ENCODE measurements at regions not wholly inside any gene's neighbourhood (a gene's known extent, or its start where the extent isn't known, plus 50 kb on each side); places are given as distances from the start of the nearest gene placed in this dataset.

DNA sequence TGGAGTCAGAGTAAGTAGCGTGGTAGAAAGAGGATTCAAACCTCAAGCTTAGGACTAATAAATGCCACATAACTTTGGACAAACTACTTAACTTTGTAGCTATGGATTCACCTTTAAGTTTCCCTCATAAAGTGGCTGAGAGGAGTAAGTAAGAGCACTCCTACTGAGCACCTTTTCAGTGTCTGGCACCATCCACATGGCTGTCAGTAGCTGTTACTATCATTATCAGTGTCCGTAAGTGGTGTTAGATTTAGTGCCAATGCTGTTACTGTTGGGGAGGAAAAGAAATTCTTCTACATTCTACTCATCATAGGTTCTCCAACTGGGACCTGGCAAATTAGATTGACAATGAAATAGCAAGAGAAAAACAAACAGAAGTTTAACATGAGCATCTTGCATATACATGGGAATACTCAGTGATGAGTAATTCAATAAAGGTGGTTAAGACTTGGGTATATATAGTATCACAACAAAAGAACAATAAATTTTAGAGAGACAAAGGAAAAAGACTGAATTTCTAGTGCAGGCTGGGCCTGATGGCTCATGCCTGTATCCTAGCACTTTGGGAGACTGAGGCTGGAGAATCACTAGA lies 165.6 kb upstream of the NBEA start (continued):
- no peak for TF ChIP-seq EZH2 (IDR thresholded peaks at IDR 0.05)

DNA sequence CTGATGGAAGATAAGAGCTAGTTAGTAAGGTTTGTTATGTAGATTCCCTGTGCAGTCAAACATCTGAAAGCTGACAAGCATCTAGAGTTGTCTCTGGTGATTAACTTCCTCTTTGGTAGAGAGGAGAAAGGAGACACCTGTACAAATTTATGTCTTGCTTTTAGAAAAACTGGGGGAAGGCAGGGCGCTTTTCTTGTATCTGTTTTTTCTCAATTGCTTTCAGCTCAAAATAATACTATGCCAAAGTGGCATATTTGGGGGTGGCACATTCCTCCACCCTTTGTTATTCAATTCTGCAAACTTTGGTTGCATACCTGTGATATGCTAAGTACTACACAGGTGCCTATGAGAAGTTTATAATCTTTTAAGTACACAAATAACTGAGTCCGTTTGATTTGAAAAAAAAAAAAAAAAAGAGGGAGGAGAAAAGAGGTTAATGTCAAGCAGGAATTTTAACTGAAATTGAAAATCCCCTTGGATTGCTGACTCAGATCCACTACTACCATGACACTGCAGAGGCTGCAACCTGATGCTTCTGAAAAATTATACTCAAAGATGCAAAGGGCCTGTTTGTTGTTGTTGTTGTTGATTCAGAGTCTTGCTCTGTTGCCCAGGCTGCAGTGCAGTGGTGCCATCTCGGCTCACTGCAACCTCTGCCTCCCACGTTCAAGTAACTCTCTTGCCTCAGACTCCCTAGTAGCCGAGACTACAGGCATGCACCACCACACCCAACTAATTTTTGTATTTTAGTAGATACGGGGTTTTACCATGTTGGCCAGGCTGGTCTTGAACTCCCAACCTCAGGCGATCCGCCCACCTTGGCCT lies 164.8 kb upstream of the NBEA start:
- ATAC-seq = no peak

More for the DNA sequence above, 164.8 kb upstream of the NBEA start:
- Histone ChIP-seq H2AFZ (ENCODE audit: low read depth, low read length, poor library complexity, severe bottlenecking) (no peak overlapping the region), H3K27me3 (ENCODE audit: insufficient read depth, low read length) (no peaks in the 10 kb centered on the region), H3K9me3 (ENCODE audit: control insufficient read depth in 1 of 2, insufficient read depth in 1 of 2, low read depth in 1 of 2, low read length in 2 of 2) (no peaks in the 10 kb centered on the region), H3K79me2 (ENCODE audit: insufficient read depth, low read length) (no peaks in the 10 kb centered on the region), H3K9me2 (ENCODE audit: insufficient read depth) (no peaks in the 10 kb centered on the region), H4K20me1 (ENCODE audit: insufficient read depth) (no peaks in the 10 kb centered on the region), H3K4me3 (replicated peaks in 1 of 2; ENCODE audit: low read depth in 1 of 2, low read length in 2 of 2) (no peak overlapping the region), H3K9ac (ENCODE audit: low read length) (no peak overlapping the region), H3K4me1 (ENCODE audit: control insufficient read depth in 1 of 2, insufficient read depth in 2 of 2, low read length in 2 of 2) (no peaks in the 10 kb centered on the region), H3K4me2 (ENCODE audit: low read length) (no peak overlapping the region), H3K36me3 (ENCODE audit: control insufficient read depth in 1 of 2, insufficient read depth in 2 of 2, low read length in 2 of 2) (no peaks in the 10 kb centered on the region), H3K27ac (ENCODE audit: low read depth, low read length) (no peak overlapping the region)
- ChIA-PET POLR2A (no interaction called here), RAD21 (ENCODE audit: low non-redundant PET in 1 of 2, low total read pairs in 2 of 2, uncharacterized antibody in 2 of 2, unreplicated experiment in 2 of 2) (no interaction called here), CTCF (no interaction called here)
- intact Hi-C loops (cut with micrococcal nuclease) = no loop called here
- no peak for DNase-seq (ENCODE audit: low read depth, low spot score)
- no peak for TF ChIP-seq RAD21 (IDR thresholded peaks at IDR 0.05; ENCODE audit: low read depth)
- no peak for TF ChIP-seq FOSL1 (IDR thresholded peaks at IDR 0.05; ENCODE audit: low read depth)
- TF ChIP-seq, protein P1, sequence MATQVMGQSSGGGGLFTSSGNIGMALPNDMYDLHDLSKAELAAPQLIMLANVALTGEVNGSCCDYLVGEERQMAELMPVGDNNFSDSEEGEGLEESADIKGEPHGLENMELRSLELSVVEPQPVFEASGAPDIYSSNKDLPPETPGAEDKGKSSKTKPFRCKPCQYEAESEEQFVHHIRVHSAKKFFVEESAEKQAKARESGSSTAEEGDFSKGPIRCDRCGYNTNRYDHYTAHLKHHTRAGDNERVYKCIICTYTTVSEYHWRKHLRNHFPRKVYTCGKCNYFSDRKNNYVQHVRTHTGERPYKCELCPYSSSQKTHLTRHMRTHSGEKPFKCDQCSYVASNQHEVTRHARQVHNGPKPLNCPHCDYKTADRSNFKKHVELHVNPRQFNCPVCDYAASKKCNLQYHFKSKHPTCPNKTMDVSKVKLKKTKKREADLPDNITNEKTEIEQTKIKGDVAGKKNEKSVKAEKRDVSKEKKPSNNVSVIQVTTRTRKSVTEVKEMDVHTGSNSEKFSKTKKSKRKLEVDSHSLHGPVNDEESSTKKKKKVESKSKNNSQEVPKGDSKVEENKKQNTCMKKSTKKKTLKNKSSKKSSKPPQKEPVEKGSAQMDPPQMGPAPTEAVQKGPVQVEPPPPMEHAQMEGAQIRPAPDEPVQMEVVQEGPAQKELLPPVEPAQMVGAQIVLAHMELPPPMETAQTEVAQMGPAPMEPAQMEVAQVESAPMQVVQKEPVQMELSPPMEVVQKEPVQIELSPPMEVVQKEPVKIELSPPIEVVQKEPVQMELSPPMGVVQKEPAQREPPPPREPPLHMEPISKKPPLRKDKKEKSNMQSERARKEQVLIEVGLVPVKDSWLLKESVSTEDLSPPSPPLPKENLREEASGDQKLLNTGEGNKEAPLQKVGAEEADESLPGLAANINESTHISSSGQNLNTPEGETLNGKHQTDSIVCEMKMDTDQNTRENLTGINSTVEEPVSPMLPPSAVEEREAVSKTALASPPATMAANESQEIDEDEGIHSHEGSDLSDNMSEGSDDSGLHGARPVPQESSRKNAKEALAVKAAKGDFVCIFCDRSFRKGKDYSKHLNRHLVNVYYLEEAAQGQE (IDR thresholded peaks at IDR 0.05; ENCODE audit: low read depth) = no peak
- TF ChIP-seq EZH2 (IDR thresholded peaks at IDR 0.05) = no peak
- TF ChIP-seq TCF7L2 (IDR thresholded peaks at IDR 0.05; ENCODE audit: borderline replicate concordance, extremely low read depth, insufficient read depth, insufficient read length) = no peak
- no peak for TF ChIP-seq CEBPB (IDR thresholded peaks at IDR 0.05; ENCODE audit: low read depth)
- TF ChIP-seq EGR1 (IDR thresholded peaks at IDR 0.05; ENCODE audit: low read depth) = no peak
- TF ChIP-seq ATF3 (IDR thresholded peaks at IDR 0.05) = no peak
- TF ChIP-seq SIN3A (IDR thresholded peaks at IDR 0.05; ENCODE audit: low read depth) = no peak
- no peak for TF ChIP-seq YY1 (IDR thresholded peaks at IDR 0.05; ENCODE audit: extremely low read depth, insufficient replicate concordance, low read depth, low read length)
- no peak for TF ChIP-seq MAX (IDR thresholded peaks at IDR 0.05)
- no peak for TF ChIP-seq SP1 (IDR thresholded peaks at IDR 0.05; ENCODE audit: low read depth)
- no peak for TF ChIP-seq ZNF274 (IDR thresholded peaks at IDR 0.05; ENCODE audit: low read depth, low read length)
- TF ChIP-seq CBX3 (IDR thresholded peaks at IDR 0.05; ENCODE audit: low read depth) = no peak
- TF ChIP-seq SRF (IDR thresholded peaks at IDR 0.05; ENCODE audit: low read depth) = no peak
- TF ChIP-seq JUND (IDR thresholded peaks at IDR 0.05) = no peak
- TF ChIP-seq POLR2AphosphoS5 (IDR thresholded peaks at IDR 0.05; ENCODE audit: low read depth, low read length) = no peak
- no TSS peak for BruUV-seq (replicated peaks)
